Gastroesophageal sphincter (tissue), 4 donors: ENCODE measurements at regions not wholly inside any gene's neighbourhood (a gene's known extent, or its start where the extent isn't known, plus 50 kb on each side); places are given as distances from the start of the nearest gene placed in this dataset.
"Not testable (repeated sequence)": the region's sequence is repeated elsewhere in the genome, so short reads cannot be mapped to it uniquely, and the experiment has no call there.

Experiments used
- ATAC-seq: fragments of 150-250 bp; one replicate; pipeline ENCODE4 v1.9.1; 2016; ENCODE audit warnings: mild to moderate bottlenecking, moderate library complexity
- H3K27ac ChIP-seq, 4 donors: fragments of 200-600 bp; sonication (generic) in 3 of 4; 1 replicate in 3 of 4; 2 replicates in 1 of 4; pipeline ENCODE4 v1.5.1; 2016 to 2019
- H3K27me3 ChIP-seq: fragments of 200-600 bp; sonication (generic); one replicate; pipeline ENCODE4 v1.5.1; 2019
- H3K36me3 ChIP-seq, 2 donors: fragments of 200-600 bp; sonication (generic); one replicate each; pipeline ENCODE4 v1.5.1; 2019; ENCODE audit warnings: control low read depth in 1 of 2
- H3K4me1 ChIP-seq, 3 donors: fragments of 200-600 bp; sonication (generic); 1 replicate in 2 of 3; 2 replicates in 1 of 3; pipeline ENCODE4 v1.5.1; 2016 to 2019; ENCODE audit warnings: control low read depth in 2 of 3
- H3K4me3 ChIP-seq, 2 donors: fragments of 200-600 bp; sonication (generic); one replicate each; pipeline ENCODE4 v1.5.1; 2019; ENCODE audit warnings: mild to moderate bottlenecking in 1 of 2, moderate library complexity in 1 of 2
- H3K9me3 ChIP-seq, 3 donors: fragments of 200-600 bp; sonication (generic); one replicate each; pipeline ENCODE4 v1.5.1; 2017 to 2019; ENCODE audit warnings: control low read depth in 2 of 3
- CTCF ChIP-seq, 4 experiments: fragments of 200-600 bp in 2 of 4; fragments of 450-650 bp in 2 of 4; sonication (generic) in 1 of 4; IDR thresholded peaks; one replicate each; pipeline ENCODE4 v1.5.1; 2017 to 2019; ENCODE audit warnings: antibody characterized with exemption in 4 of 4, mild to moderate bottlenecking in 2 of 4, moderate library complexity in 2 of 4
- EP300 ChIP-seq: sonication (generic); formaldehyde crosslinking; IDR thresholded peaks from one replicate; pipeline ENCODE4 v1.6.1; 2017; ENCODE audit warnings: antibody characterized with exemption, mild to moderate bottlenecking
- POLR2A ChIP-seq, 2 donors: fragments of 450-650 bp; IDR thresholded peaks; one replicate each; pipeline ENCODE4 v1.6.1; 2017; ENCODE audit warnings: antibody characterized with exemption in 2 of 2, mild to moderate bottlenecking in 2 of 2, moderate library complexity in 1 of 2
- POLR2AphosphoS5 ChIP-seq: sonication (generic); formaldehyde crosslinking; IDR thresholded peaks from one replicate; pipeline ENCODE4 v1.6.1; 2017; ENCODE audit warnings: antibody characterized with exemption
- WGBS, 2 donors: methylation state at CpG; one replicate each; pipeline ENCODE4 v1.1.5; 2018; ENCODE audit warnings: low coverage in 1 of 2; 5-methylcytosine and 5-hydroxymethylcytosine counted together

- Histone ChIP-seq H3K27ac (no peak overlapping the region), H3K27me3 (no peaks in the 10 kb centered on the region), H3K9me3 (peaks cover 0 to 13% (median 0%) of the 10 kb centered on the region in 3 donors), H3K4me1 (peaks cover 0 to 9% (median 0%) of the 10 kb centered on the region in 3 donors), H3K36me3 (no peaks in the 10 kb centered on the region), H3K4me3 (no peak overlapping the region)
- WGBS, 2 donors: 60 to 80% methylated on average over 2 to 3 of the region's 3 CpGs
- no peak for ATAC-seq
- TF ChIP-seq CTCF (IDR thresholded peaks at IDR 0.05) (no peak), POLR2A (IDR thresholded peaks at IDR 0.05) (no peak), EP300 (no peak), POLR2AphosphoS5 (no peak)
Measured at GRCh38 chr9:78144663-78145377, 91.1 kb upstream of the CEP78 start.

- WGBS, 2 donors: 75 to 100% methylated on average over 1 of the region's 1 CpG
- ATAC-seq: no peak
- TF ChIP-seq POLR2A (IDR thresholded peaks at IDR 0.05) (no peak), CTCF (IDR thresholded peaks at IDR 0.05) (no peak), EP300 (no peak), POLR2AphosphoS5 (no peak)
Measured at GRCh38 chr9:78144008-78144381, 91.9 kb upstream of the CEP78 start.

GRCh38 chr9:78143281-78144007, 92.4 kb upstream of the CEP78 start:
- Histone ChIP-seq H3K4me1 (peaks cover 0 to 9% (median 0%) of the 10 kb centered on the region in 3 donors), H3K36me3 (no peaks in the 10 kb centered on the region), H3K27me3 (no peaks in the 10 kb centered on the region), H3K4me3 (no peak overlapping the region), H3K27ac (no peak overlapping the region), H3K9me3 (peaks cover 0 to 13% (median 0%) of the 10 kb centered on the region in 3 donors)
- 71% methylated on average over 3 of the region's 3 CpGs; no CpG with 5 or more reads in 1 of the 2 donors for WGBS, 2 donors
- no peak for ATAC-seq
- TF ChIP-seq EP300: no peak
- TF ChIP-seq POLR2A (IDR thresholded peaks at IDR 0.05): no peak
- TF ChIP-seq CTCF (IDR thresholded peaks at IDR 0.05): no peak
- TF ChIP-seq POLR2AphosphoS5: no peak

More at GRCh38 chr9:78144008-78144381, 91.9 kb upstream of the CEP78 start:
- peaks cover 0 to 9% (median 0%) of the 10 kb centered on the region in 3 donors for H3K4me1 ChIP-seq
- H3K27me3 ChIP-seq: no peaks in the 10 kb centered on the region
- no peak overlapping the region for H3K4me3 ChIP-seq
- no peak overlapping the region for H3K27ac ChIP-seq
- H3K9me3 ChIP-seq: peaks cover 0 to 13% (median 0%) of the 10 kb centered on the region in 3 donors
- H3K36me3 ChIP-seq: no peaks in the 10 kb centered on the region

GRCh38 chr9:78142264-78142663, 93.6 kb upstream of the CEP78 start:
- H3K4me3 ChIP-seq, H3K27ac ChIP-seq, H3K27me3 ChIP-seq, H3K36me3 ChIP-seq, H3K4me1 ChIP-seq, ATAC-seq: not testable (repeated sequence)
- 88 to 97% methylated on average over 3 of the region's 3 CpGs for WGBS, 2 donors
- peaks cover 0 to 13% (median 0%) of the 10 kb centered on the region in 3 donors for H3K9me3 ChIP-seq

GRCh38 chr9:78133751-78134150, 102.1 kb upstream of the CEP78 start:
- Histone ChIP-seq H3K36me3 (no peaks in the 10 kb centered on the region), H3K27me3 (no peaks in the 10 kb centered on the region), H3K27ac (no peak overlapping the region), H3K4me1 (peaks cover 0 to 8% (median 0%) of the 10 kb centered on the region in 3 donors), H3K4me3 (no peak overlapping the region), H3K9me3 (no peaks in the 10 kb centered on the region)
- WGBS, 2 donors: 83 to 86% methylated on average over 1 of the region's 1 CpG
- ATAC-seq: no peak
- TF ChIP-seq CTCF (IDR thresholded peaks at IDR 0.05): no peak
- TF ChIP-seq EP300: no peak
- no peak for TF ChIP-seq POLR2A (IDR thresholded peaks at IDR 0.05)
- TF ChIP-seq POLR2AphosphoS5: no peak
